ENCODE measurements at regions not wholly inside any gene's neighbourhood (a gene's known extent, or its start where the extent isn't known, plus 50 kb on each side); places are given as distances from the start of the nearest gene placed in this dataset.

DNA sequence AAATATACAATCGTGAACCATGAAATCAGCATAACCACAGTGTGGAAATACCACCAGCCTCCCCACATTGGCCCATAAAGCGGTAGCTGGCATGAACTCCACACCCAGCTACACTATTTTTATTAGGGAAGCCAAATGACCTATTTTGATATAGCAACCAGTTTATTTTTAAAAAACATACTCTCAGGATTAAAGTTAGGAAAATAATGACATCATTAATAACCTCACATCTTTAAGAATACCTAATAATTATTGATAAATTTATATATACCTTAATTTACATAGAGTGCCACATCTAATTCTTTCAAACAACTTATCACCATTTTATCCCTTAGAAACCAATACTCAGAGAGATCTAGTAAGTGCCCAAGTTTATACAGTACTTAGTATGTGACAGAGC is 692.0 kb upstream of the PKDCC start:
- intact Hi-C loops (cut with micrococcal nuclease): no loop called here
- Mint-ChIP-seq H3K4me3 (no peak overlapping the region), H3K27ac (no peak overlapping the region), H3K36me3 (ENCODE audit: low read depth) (no peaks in the 10 kb centered on the region), H3K27me3 (no peaks in the 10 kb centered on the region), H3K9me3 (no peaks in the 10 kb centered on the region), H3K4me1 (no peaks in the 10 kb centered on the region)
- DNase-seq: no peak

DNA sequence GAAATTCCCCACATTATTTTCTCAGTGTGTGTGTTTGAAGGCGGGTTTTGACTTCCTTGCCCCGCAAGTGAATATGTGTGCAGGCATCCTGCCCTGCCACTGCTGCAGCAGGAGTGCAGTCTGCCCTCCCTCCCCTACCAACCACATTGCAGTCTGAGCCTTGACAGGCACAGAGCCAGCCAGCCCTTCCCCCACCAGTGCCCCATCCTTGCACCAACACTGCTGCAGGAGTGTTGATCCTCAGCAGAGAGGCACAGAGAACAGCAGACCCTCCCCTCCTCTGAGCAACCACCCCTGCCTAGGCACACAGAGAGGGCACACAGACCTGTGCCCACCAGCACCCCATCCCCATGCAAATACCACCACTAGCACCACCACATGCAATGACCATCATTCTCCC is 683.0 kb upstream of the PKDCC start:
- Mint-ChIP-seq H3K36me3 (ENCODE audit: low read depth) (no peaks in the 10 kb centered on the region), H3K9me3 (no peaks in the 10 kb centered on the region), H3K27ac (no peak overlapping the region), H3K27me3 (no peaks in the 10 kb centered on the region), H3K4me3 (no peak overlapping the region), H3K4me1 (no peaks in the 10 kb centered on the region)
- DNase-seq: no peak
- intact Hi-C loops (cut with micrococcal nuclease): no loop called here

DNA sequence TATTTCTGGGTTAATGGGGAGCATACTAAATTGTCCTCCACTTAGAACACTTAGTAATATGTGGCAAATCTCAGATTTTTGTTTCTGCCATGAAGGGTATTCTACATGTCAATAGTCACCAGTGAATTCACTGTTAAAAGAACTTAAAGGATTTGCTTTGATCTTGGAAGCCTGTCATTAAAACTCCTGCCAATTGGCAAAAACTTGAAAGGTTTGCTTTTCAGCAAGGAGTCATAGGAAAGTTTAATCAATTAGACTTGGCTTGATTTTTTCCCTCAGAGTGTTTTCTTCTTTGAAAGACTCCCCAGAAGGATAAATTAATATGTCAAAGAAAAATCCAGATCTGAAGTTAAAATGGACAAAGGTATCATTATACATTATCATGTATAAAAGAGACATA is 671.9 kb upstream of the PKDCC start:
- DNase-seq: no peak
- Mint-ChIP-seq H3K36me3 (ENCODE audit: low read depth) (no peaks in the 10 kb centered on the region), H3K9me3 (peaks cover 4% of the 10 kb centered on the region), H3K4me1 (no peaks in the 10 kb centered on the region), H3K27me3 (no peaks in the 10 kb centered on the region), H3K4me3 (no peak overlapping the region), H3K27ac (no peak overlapping the region)
- intact Hi-C loops (cut with micrococcal nuclease): no loop called here

DNA sequence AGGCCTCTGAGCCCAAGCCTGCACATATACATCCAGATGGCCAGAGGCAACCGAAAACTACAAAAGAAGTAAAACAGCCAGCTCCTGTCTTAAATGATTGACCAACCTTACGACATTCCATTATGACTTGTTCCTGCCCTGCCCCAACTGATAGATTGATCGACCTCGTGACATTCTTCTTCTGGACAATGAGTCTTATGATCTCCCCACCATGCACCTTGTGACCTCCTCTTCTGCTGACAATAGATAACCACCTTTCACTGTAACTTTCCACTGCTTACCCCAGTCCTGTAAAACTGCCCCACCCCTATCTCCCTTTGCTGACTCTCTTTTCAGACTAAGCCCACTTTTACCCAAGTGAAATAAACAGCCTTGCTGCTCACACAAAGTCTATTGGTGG is 670.0 kb upstream of the PKDCC start:
- H3K36me3 Mint-ChIP-seq (ENCODE audit: low read depth): no peaks in the 10 kb centered on the region
- intact Hi-C loops (cut with micrococcal nuclease): no loop called here
- H3K9me3 Mint-ChIP-seq: no peaks in the 10 kb centered on the region
- no peaks in the 10 kb centered on the region for H3K27me3 Mint-ChIP-seq
- DNase-seq: no peak
- H3K4me3 Mint-ChIP-seq: no peak overlapping the region
- H3K4me1 Mint-ChIP-seq: no peaks in the 10 kb centered on the region
- no peak overlapping the region for H3K27ac Mint-ChIP-seq

DNA sequence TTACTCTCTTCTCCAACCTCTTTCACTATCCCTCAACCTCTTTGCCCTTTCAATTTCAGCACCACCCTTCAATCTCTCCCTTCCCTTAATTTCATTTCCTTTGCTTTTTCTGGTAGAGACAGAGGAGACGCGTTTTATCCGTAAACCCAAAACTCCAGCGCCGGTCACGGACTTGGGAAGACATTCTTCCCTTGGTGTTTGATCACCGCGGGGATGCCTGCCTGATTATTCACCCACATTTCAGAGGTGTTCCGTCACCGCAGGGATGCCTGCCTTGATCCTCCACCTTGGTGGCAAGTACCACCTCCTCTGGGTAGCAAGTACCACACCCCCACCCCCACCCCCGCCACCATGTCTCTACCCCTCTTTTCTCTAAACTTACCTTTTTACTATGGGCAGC is 669.4 kb upstream of the PKDCC start:
- no peaks in the 10 kb centered on the region for H3K36me3 Mint-ChIP-seq (ENCODE audit: low read depth)
- no peak for DNase-seq
- H3K4me3 Mint-ChIP-seq: no peak overlapping the region
- no peaks in the 10 kb centered on the region for H3K27me3 Mint-ChIP-seq
- no peaks in the 10 kb centered on the region for H3K9me3 Mint-ChIP-seq
- no peak overlapping the region for H3K27ac Mint-ChIP-seq
- H3K4me1 Mint-ChIP-seq: no peaks in the 10 kb centered on the region
- intact Hi-C loops (cut with micrococcal nuclease): no loop called here

DNA sequence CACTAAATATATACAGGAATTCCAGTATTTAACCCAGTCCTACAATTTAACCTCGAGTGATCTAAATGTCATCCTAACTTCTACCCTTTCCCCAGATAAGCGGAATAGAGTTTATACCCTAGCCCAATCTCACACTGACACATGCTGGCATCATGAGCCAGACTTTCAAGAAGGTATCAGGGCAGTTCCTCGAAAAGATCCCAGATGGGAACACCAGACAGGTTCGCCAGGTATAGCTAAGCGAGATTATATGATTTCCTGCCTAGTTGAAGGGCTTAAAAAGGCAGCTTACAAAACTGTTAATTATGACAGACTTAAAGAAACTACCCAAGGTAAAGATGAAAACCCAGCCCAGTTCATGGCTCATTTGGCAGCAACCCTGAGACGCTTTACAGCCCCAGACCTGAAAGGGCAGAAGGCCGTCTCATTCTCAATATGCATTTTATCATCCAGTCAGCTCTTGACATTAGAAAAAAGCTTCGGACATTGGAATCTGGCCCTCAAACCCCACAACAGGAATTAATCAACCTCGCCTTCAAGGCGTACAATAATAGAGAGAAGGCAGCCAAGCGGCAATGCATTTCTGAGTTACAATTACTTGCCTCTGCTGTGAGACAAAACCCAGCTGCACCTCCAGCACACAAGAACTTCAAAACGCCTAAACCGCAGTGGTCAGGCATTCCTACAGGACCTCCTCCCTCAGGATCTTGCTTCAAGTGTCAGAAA is 668.2 kb upstream of the PKDCC start:
- H3K27ac Mint-ChIP-seq: no peak overlapping the region
- H3K27me3 Mint-ChIP-seq: no peaks in the 10 kb centered on the region
- intact Hi-C loops (cut with micrococcal nuclease): no loop called here
- no peak for DNase-seq
- no peak overlapping the region for H3K4me3 Mint-ChIP-seq
- H3K36me3 Mint-ChIP-seq (ENCODE audit: low read depth): no peaks in the 10 kb centered on the region
- H3K4me1 Mint-ChIP-seq: no peaks in the 10 kb centered on the region
- H3K9me3 Mint-ChIP-seq: no peaks in the 10 kb centered on the region

DNA sequence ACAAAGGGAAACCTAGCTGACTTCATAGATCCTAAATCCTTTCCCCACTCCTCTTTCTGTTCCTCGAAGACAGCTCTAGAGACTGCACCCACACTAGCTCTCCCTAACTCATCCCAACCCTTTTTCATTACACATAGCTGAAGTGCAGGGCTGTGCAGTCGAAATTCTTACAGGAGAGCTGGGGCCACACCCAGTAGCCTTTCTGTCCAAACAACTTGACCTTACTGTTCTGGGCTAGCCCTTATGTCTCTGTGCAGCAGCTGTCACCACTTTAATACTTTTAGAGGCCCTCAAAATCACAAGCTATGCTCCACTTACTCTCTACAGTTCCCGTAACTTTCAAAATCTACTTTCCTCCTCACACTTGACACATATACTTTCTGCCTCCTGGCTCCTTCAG is 666.1 kb upstream of the PKDCC start:
- H3K9me3 Mint-ChIP-seq: no peaks in the 10 kb centered on the region
- H3K4me1 Mint-ChIP-seq: no peaks in the 10 kb centered on the region
- no peaks in the 10 kb centered on the region for H3K27me3 Mint-ChIP-seq
- DNase-seq: no peak
- no peak overlapping the region for H3K27ac Mint-ChIP-seq
- no peaks in the 10 kb centered on the region for H3K36me3 Mint-ChIP-seq (ENCODE audit: low read depth)
- H3K4me3 Mint-ChIP-seq: no peak overlapping the region
- intact Hi-C loops (cut with micrococcal nuclease): no loop called here

DNA sequence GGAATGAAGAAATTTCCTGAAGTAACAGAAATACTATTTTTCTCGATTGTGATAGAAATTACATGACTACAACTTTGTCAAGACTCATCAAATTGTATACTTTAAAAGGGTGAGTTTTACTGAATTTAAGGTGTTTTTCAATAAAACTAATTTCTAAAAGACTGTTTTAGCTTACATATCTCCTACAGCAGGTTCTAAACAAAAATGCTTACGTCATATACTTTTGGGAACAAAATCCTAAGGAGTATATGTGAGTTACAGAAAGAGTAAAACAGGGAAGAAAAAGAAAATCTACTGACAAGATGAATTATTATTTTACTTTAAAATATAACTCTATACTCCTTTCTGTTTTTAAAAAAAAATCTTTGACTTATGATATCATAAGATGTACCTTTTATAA is 660.3 kb upstream of the PKDCC start:
- Mint-ChIP-seq H3K27me3 (no peaks in the 10 kb centered on the region), H3K36me3 (ENCODE audit: low read depth) (no peaks in the 10 kb centered on the region), H3K27ac (no peak overlapping the region), H3K4me1 (no peaks in the 10 kb centered on the region), H3K4me3 (no peak overlapping the region), H3K9me3 (no peaks in the 10 kb centered on the region)
- DNase-seq: no peak
- intact Hi-C loops (cut with micrococcal nuclease): no loop called here

DNA sequence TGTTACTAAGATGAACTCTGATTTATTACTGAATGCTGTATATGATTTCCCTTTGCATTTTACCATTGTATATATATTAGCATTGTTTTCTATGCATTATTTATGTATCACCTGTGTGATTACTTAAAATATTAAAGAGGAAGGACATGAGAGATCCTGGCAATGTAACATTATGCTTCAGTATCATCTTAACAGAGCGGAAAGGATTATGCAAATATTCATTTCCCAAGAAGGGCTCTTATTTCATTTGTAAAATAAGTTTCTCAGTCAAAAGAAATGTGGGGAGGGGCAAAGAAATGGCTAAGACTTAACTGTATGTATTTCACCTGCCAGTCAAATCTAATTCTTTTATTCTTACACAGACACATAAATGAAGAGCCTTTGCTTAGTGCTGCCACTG is 654.2 kb upstream of the PKDCC start:
- Mint-ChIP-seq H3K27me3 (no peaks in the 10 kb centered on the region), H3K4me3 (no peak overlapping the region), H3K9me3 (no peaks in the 10 kb centered on the region), H3K27ac (no peak overlapping the region), H3K36me3 (ENCODE audit: low read depth) (no peaks in the 10 kb centered on the region), H3K4me1 (no peaks in the 10 kb centered on the region)
- intact Hi-C loops (cut with micrococcal nuclease): no loop called here
- no peak for DNase-seq

DNA sequence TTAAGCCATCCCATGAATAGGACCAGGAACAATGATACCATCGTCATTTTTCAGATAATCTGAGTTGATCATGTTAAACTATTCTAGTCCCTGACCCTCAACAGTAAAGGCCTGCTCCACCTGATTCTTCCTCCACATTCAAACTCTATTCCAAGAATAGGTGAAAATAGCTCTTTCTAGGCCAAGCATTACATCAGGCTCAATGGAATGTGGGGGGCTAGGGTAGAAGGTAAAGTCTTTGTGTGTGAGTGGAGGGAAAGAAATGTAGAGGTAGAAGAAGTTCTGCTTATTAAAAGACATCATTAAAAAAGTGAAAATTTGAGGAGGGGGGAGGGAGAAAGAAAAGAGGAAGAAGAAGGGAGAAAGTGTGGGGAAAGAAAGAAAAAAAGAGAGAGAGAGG is 653.3 kb upstream of the PKDCC start:
- Mint-ChIP-seq H3K27me3 (no peaks in the 10 kb centered on the region), H3K36me3 (ENCODE audit: low read depth) (no peaks in the 10 kb centered on the region), H3K9me3 (no peaks in the 10 kb centered on the region), H3K27ac (no peak overlapping the region), H3K4me1 (no peaks in the 10 kb centered on the region), H3K4me3 (no peak overlapping the region)
- intact Hi-C loops (cut with micrococcal nuclease): no loop called here
- no peak for DNase-seq

DNA sequence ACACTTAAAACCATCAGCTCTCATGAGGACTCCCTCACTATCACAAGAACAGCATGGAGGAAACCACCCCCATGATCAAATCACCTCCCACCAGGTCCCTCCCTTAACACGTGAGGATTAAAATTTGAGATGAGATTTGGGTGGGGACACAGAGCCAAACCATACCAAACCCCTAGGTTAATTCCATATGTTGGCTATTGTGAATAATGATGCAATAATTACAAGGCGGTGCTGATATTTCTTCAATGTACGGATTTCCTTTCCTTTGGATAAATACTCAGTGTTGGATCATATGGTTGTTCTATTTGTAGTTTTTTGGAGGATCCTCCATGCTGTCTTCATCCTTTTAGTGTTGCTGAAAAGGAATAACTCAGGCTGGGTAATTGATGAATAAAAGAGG is 652.1 kb upstream of the PKDCC start:
- intact Hi-C loops (cut with micrococcal nuclease): no loop called here
- Mint-ChIP-seq H3K36me3 (ENCODE audit: low read depth) (no peaks in the 10 kb centered on the region), H3K4me3 (no peak overlapping the region), H3K4me1 (no peaks in the 10 kb centered on the region), H3K27ac (no peak overlapping the region), H3K9me3 (no peaks in the 10 kb centered on the region), H3K27me3 (no peaks in the 10 kb centered on the region)
- DNase-seq: no peak

DNA sequence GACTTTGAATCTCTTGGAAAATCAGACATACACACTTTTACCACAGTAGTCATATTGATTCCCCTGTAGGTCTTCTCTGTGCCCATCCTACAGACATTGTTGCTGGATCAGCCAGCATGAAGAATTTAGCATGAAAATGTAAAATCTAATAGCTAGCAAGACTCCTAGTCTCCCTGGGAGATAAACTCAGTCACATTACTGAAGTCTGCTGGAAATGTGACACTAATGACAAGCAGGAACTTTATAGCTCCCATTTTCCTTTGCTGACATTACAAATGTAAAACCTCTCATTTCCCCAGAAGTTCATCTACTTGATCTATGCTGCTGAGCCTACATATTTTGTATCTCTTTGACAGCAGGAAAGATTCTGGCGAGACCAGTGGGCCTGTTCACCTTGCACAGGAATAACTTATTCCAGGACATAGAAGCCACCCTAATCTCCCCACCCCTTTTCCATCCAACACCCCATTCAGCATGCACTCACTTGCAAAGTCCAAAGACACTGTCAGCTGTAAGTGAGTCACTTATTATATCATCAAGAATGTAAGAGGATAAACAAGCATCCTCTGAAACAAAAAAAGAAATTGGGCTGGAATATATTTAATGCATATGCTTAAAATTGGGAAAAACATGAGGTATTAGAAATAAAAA is 648.3 kb upstream of the PKDCC start:
- intact Hi-C loops (cut with micrococcal nuclease): loop anchor here (5.0 kb wide), 1 partner anchor 1487 kb away; no protein-coding TSS in a partner anchor
- DNase-seq: no peak
- Mint-ChIP-seq H3K9me3 (no peaks in the 10 kb centered on the region), H3K4me1 (no peaks in the 10 kb centered on the region), H3K36me3 (ENCODE audit: low read depth) (no peaks in the 10 kb centered on the region), H3K27me3 (no peaks in the 10 kb centered on the region), H3K27ac (no peak overlapping the region), H3K4me3 (no peak overlapping the region)

DNA sequence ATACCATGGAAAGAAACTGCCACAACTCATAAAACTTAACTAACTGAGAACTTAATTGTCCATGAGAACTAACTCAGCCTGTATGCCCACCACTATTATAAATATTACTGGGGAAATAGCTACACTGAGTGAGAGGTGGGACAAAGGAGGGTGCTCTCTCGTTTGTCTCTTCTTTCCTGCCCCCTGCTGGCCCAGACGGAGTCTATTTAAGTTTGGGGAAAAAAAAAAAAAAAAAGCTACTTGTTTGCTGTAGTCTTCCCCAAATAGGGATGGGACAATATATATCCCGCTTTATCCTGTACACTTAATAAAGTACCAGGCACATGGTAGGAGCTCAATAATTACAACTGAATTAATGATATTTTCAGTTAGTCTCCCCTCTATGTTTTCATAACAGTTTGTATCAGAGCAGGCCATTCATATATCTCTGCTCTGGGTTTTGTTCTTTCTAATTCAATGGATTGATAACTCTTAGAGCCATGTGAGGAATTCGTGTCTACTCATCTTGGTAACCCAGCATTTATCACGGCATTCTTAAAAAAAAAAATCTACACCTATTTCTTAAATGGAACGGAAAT is 647.6 kb upstream of the PKDCC start:
- Mint-ChIP-seq H3K9me3 (no peaks in the 10 kb centered on the region), H3K27me3 (no peaks in the 10 kb centered on the region), H3K27ac (no peak overlapping the region), H3K36me3 (ENCODE audit: low read depth) (no peaks in the 10 kb centered on the region), H3K4me1 (no peaks in the 10 kb centered on the region), H3K4me3 (no peak overlapping the region)
- no peak for DNase-seq
- intact Hi-C loops (cut with micrococcal nuclease): loop anchor here (5.0 kb wide), 1 partner anchor 1488 kb away; no protein-coding TSS in a partner anchor

DNA sequence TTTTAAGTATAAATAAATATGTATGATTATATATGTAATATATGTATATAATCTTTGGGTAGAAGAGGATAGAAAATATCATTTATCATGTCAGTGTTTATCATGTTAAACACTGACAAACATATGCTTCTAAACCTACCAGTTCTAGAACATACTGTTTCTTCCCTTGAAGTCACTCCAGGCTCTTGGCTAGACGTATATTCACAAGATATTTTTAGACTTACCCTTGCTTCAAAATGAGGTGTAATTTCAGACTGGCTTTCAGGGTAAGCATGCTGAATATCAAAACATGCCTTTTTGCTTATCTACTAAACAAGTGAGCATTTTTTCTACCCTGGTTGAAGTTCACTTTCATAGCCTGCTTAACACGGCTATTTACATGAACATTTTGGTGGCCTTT is 642.4 kb upstream of the PKDCC start:
- Mint-ChIP-seq H3K27ac (no peak overlapping the region), H3K27me3 (no peaks in the 10 kb centered on the region), H3K4me3 (no peak overlapping the region), H3K36me3 (ENCODE audit: low read depth) (no peaks in the 10 kb centered on the region), H3K9me3 (no peaks in the 10 kb centered on the region), H3K4me1 (no peaks in the 10 kb centered on the region)
- intact Hi-C loops (cut with micrococcal nuclease): no loop called here
- DNase-seq: no peak

Data from activated CD4-positive, alpha-beta T cell treated with anti-CD3 and anti-CD28 coated beads, Interleukin-2, amount 10 ng/mL, durations not matched to agents 24 days and 14 days (primary cell).